B cell (primary cell): ENCODE measurements at regions not wholly inside any gene's neighbourhood (a gene's known extent, or its start where the extent isn't known, plus 50 kb on each side); places are given as distances from the start of the nearest gene placed in this dataset.

Experiments used
- ATAC-seq: fragments of 200-7000 bp; cut with Tn5 transposase; one replicate; pipeline ENCODE4 v1.10.0; 2021; ENCODE audit warnings: low read depth, mild to moderate bottlenecking, moderate number of reproducible peaks, moderate library complexity
- CTCF ChIA-PET: fragments of 350-600 bp; sonication (Branson Sonifier 250); formaldehyde crosslinking; loops from one replicate; lab custom pipeline; 2021; ENCODE audit warnings: antibody characterized with exemption, inconsistent platforms; lab: Charles Lee
- POLR2A ChIA-PET: fragments of 350-600 bp; sonication (Branson Sonifier 250); formaldehyde crosslinking; loops from one replicate; lab custom pipeline; 2021; ENCODE audit warnings: antibody characterized with exemption; lab: Charles Lee
- DNase-seq: peaks from one replicate; pipeline ENCODE4 v3.0.0; 2013
- H2AFZ ChIP-seq: 2 replicates; pipeline ENCODE4 v1.6.1; 2012; ENCODE audit warnings: mild to moderate bottlenecking, low read depth, low read length; ENCODE audit not compliant: insufficient read depth, poor library complexity, severe bottlenecking
- H3K27ac ChIP-seq, 2 donors: 1 replicate in 1 of 2; 2 replicates in 1 of 2; pipeline ENCODE4 v1.5.1; 2012 to 2013; ENCODE audit warnings: low read length in 2 of 2, mild to moderate bottlenecking in 2 of 2, moderate library complexity in 1 of 2
- H3K27me3 ChIP-seq, 4 experiments: fragments of 200-600 bp in 1 of 4; sonication (generic) in 1 of 4; replicated peaks in 1 of 4; 1 replicate in 2 of 4; 2 replicates in 2 of 4; pipeline versions ENCODE4 v1.6.1 to v1.7.0; 2013 to 2016; ENCODE audit warnings: low read length in 3 of 4, mild to moderate bottlenecking in 2 of 4, mixed read lengths in 1 of 4, moderate library complexity in 1 of 4; ENCODE audit not compliant: insufficient read depth in 4 of 4, control insufficient read depth in 3 of 4; ENCODE audit errors: control extremely low read depth in 1 of 4
- H3K36me3 ChIP-seq, 2 experiments: replicated peaks in 1 of 2; 1 replicate in 1 of 2; 2 replicates in 1 of 2; pipeline versions ENCODE4 v1.6.1 to v1.7.1; 2013; ENCODE audit warnings: low read length in 1 of 2; ENCODE audit not compliant: insufficient read depth in 2 of 2, control insufficient read depth in 1 of 2; ENCODE audit errors: control extremely low read depth in 1 of 2, extremely low read depth in 1 of 2
- H3K4me1 ChIP-seq, 2 donors: fragments of 200-600 bp in 1 of 2; sonication (generic) in 1 of 2; 1 replicate in 1 of 2; 2 replicates in 1 of 2; pipeline versions ENCODE4 v1.5.1 to v1.6.1; 2013 to 2017; ENCODE audit warnings: low read length in 2 of 2; ENCODE audit not compliant: control insufficient read depth in 2 of 2, insufficient read depth in 2 of 2
- H3K4me2 ChIP-seq: replicated peaks from 2 replicates; pipeline ENCODE3; 2012; ENCODE audit warnings: mild to moderate bottlenecking, low read depth, low read length; ENCODE audit not compliant: poor library complexity, severe bottlenecking
- H3K4me3 ChIP-seq, 5 experiments: fragments of 200-600 bp in 1 of 5; sonication (generic) in 1 of 5; 1 replicate in 3 of 5; 2 replicates in 2 of 5; pipeline versions ENCODE4 v1.5.1 to v1.7.0; 2011 to 2016; ENCODE audit warnings: low read length in 4 of 5, mild to moderate bottlenecking in 4 of 5, low read depth in 2 of 5, control low read depth in 1 of 5, moderate library complexity in 1 of 5; ENCODE audit not compliant: insufficient read depth in 1 of 5; ENCODE audit errors: control extremely low read depth in 1 of 5, extremely low read depth in 1 of 5
- H3K79me2 ChIP-seq: fragments of 200-600 bp; sonication (generic); one replicate; pipeline ENCODE4 v1.6.0; 2016; ENCODE audit warnings: low read length; ENCODE audit not compliant: control insufficient read depth, insufficient read depth
- H3K9ac ChIP-seq: fragments of 200-600 bp; sonication (generic); 2 replicates; pipeline ENCODE4 v1.6.1; 2017; ENCODE audit warnings: mild to moderate bottlenecking, low read length, moderate library complexity
- H3K9me3 ChIP-seq, 3 donors: one replicate each; pipeline versions ENCODE4 v1.6.1 to v1.7.1; 2013; ENCODE audit warnings: low read length in 2 of 3; ENCODE audit not compliant: control insufficient read depth in 2 of 3, insufficient read depth in 1 of 3; ENCODE audit errors: control extremely low read depth in 1 of 3
- H4K20me1 ChIP-seq: 2 replicates; pipeline ENCODE4 v1.6.0; 2012; ENCODE audit warnings: mild to moderate bottlenecking, low read length; ENCODE audit not compliant: insufficient read depth, control insufficient read depth, poor library complexity, severe bottlenecking
- H3K27ac Mint-ChIP-seq: one replicate; pipeline ENCODE4 v1.8.0; 2021; ENCODE audit warnings: mixed read lengths
- H3K27me3 Mint-ChIP-seq: one replicate; pipeline ENCODE4 v1.8.0; 2021; ENCODE audit warnings: mixed read lengths
- H3K4me1 Mint-ChIP-seq: one replicate; pipeline ENCODE4 v1.8.0; 2021; ENCODE audit warnings: mixed read lengths
- H3K4me3 Mint-ChIP-seq: one replicate; pipeline ENCODE4 v1.8.0; 2021; ENCODE audit warnings: mixed read lengths
- H3K9me3 Mint-ChIP-seq: one replicate; pipeline ENCODE4 v1.8.0; 2022; ENCODE audit warnings: mixed read lengths; ENCODE audit not compliant: insufficient read depth
- CTCF ChIP-seq: fragments of 200-600 bp; IDR thresholded peaks from one replicate; pipeline ENCODE4 v1.8.0; 2022; ENCODE audit warnings: antibody characterized with exemption, mild to moderate bottlenecking
- EZH2 ChIP-seq: IDR thresholded peaks from 2 replicates; pipeline ENCODE4 v1.6.1; 2012; ENCODE audit warnings: borderline replicate concordance, low read depth, mild to moderate bottlenecking, moderate library complexity, low read length; ENCODE audit not compliant: insufficient read depth, poor library complexity, severe bottlenecking
- WGBS: methylation state at CpG from one replicate; pipeline ENCODE4 v1.1.5; 2013; ENCODE audit warnings: missing lambda C conversion rate; ENCODE audit not compliant: insufficient coverage; 5-methylcytosine and 5-hydroxymethylcytosine counted together
- intact Hi-C: fragments of 100-400 bp; cut with micrococcal nuclease; formaldehyde crosslinking; loops from one replicate; pipeline ENCODE4 v1.10.0; 2022

GRCh38 chr16:59690216-59690615, 956.1 kb upstream of the GOT2 start:
- H3K36me3 ChIP-seq = no peaks in the 10 kb centered on the region
- POLR2A ChIA-PET = no interaction called here
- no peaks in the 10 kb centered on the region for H4K20me1 ChIP-seq
- no peak for TF ChIP-seq CTCF
- no peak for TF ChIP-seq EZH2
- no peaks in the 10 kb centered on the region for H3K4me1 ChIP-seq
- no peak overlapping the region for H3K9ac ChIP-seq
- Mint-ChIP-seq H3K27me3 (no peaks in the 10 kb centered on the region), H3K4me1 (no peaks in the 10 kb centered on the region), H3K27ac (no peak overlapping the region), H3K4me3 (no peak overlapping the region), H3K9me3 (peaks cover 5% of the 10 kb centered on the region)
- H3K27me3 ChIP-seq = no peaks in the 10 kb centered on the region
- no peaks in the 10 kb centered on the region for H3K79me2 ChIP-seq
- 78% methylated on average over 3 of the region's 3 CpGs for WGBS
- H2AFZ ChIP-seq = no peak overlapping the region
- ATAC-seq (no peak), DNase-seq (no peak)
- no peak overlapping the region for H3K4me3 ChIP-seq
- CTCF ChIA-PET = no interaction called here
- intact Hi-C loops = no loop called here
- H3K9me3 ChIP-seq = peaks cover 0 to 8% (median 0%) of the 10 kb centered on the region in 3 donors
- no peak overlapping the region for H3K27ac ChIP-seq
- H3K4me2 ChIP-seq = no peak overlapping the region

- intact Hi-C loops = no loop called here
These were observed 953.9 kb upstream of the GOT2 start for GRCh38 chr16:59688006-59688405.

More at GRCh38 chr16:59688006-59688405, 953.9 kb upstream of the GOT2 start:
- H3K4me3 Mint-ChIP-seq = no peak overlapping the region
- ChIA-PET CTCF (no interaction called here), POLR2A (no interaction called here)
- H2AFZ ChIP-seq = no peak overlapping the region
- DNase-seq = no peak
- no peak overlapping the region for H3K27ac Mint-ChIP-seq
- H3K4me2 ChIP-seq = no peak overlapping the region
- no peak overlapping the region for H3K4me3 ChIP-seq
- H3K4me1 ChIP-seq = no peaks in the 10 kb centered on the region
- no peak for TF ChIP-seq CTCF
- TF ChIP-seq EZH2 = no peak
- no peak overlapping the region for H3K27ac ChIP-seq
- H3K9me3 Mint-ChIP-seq = peaks cover 4% of the 10 kb centered on the region
- H3K9me3 ChIP-seq = peaks cover 0 to 8% (median 0%) of the 10 kb centered on the region in 3 donors
- ATAC-seq = no peak
- H3K4me1 Mint-ChIP-seq = no peaks in the 10 kb centered on the region
- no peaks in the 10 kb centered on the region for H3K36me3 ChIP-seq
- no peaks in the 10 kb centered on the region for H3K27me3 Mint-ChIP-seq
- no peak overlapping the region for H3K9ac ChIP-seq
- H3K27me3 ChIP-seq = no peaks in the 10 kb centered on the region
- no peaks in the 10 kb centered on the region for H4K20me1 ChIP-seq
- no peaks in the 10 kb centered on the region for H3K79me2 ChIP-seq
